HTR-8/SVneo (cell line): ENCODE measurements at regions not wholly inside any gene's neighbourhood (a gene's known extent, or its start where the extent isn't known, plus 50 kb on each side); places are given as distances from the start of the nearest gene placed in this dataset.
"Not testable (repeated sequence)": the region's sequence is repeated elsewhere in the genome, so short reads cannot be mapped to it uniquely, and the experiment has no call there.

Experiments used
- DNase-seq: peaks from one replicate; pipeline ENCODE4 v3.0.0; 2011; ENCODE audit warnings: low spot score, mixed read lengths; ENCODE audit not compliant: insufficient read length
- FAIRE-seq: peaks from 2 replicates; lab custom pipeline; 2011; peaks lifted over from hg19 to GRCh38; lab: Jason Lieb, UNC

DNA sequence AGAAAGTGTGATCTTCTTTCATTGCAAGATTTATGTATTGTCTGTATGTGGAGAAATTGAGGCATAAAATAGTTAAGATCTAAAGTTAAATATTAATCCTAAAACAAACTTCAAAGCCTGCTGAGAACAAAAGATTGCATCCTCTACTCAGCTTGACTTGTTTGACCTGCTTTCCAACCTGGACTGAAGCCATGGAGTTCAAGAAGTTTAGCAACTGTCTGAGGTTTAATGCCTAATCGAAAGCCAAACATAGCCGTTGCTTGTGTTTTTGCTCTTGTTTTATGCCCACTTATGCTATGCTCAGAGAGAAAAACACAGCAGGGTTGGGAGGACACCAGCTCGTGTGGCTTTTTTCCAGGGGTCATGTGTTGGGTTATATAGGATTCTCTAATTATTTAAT lies 135.6 kb downstream of the NUFIP1 start:
- FAIRE-seq (no peak), DNase-seq (no peak)

DNA sequence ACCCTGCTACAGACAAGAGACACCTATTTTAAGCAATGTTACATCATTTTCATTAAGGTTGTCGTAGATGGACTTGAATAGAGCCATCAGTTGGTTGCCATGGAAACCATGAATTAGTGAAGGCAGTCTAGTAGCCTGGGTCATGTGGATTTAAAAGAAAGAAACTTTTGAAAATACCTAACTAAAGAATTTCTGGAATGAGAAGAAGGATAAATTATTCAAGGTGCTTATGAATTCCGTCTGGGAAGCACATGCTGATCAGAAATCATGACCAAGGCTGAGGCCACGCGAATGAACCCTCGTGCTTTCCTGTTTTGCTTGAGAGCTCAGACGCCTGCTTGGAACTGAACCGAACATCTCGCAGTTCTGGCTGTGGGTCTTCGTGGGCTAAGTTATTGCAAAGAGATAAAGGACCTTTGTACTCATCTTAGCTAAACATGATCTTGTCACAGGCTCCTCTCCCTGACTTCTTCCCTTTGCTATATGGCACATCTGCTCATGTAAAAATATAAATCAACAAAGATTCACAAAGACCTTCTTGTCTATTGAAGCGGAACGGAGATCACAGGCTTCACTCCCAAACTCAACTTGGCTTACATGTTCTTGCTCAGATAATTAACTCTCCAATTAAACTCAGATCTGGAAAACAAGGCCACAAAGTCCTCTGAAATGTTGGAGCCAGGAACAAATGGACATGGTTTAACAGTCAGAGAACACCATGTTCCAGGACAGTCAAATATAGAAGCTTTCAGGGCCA lies 140.2 kb downstream of the NUFIP1 start:
- FAIRE-seq = no peak
- no peak for DNase-seq

DNA sequence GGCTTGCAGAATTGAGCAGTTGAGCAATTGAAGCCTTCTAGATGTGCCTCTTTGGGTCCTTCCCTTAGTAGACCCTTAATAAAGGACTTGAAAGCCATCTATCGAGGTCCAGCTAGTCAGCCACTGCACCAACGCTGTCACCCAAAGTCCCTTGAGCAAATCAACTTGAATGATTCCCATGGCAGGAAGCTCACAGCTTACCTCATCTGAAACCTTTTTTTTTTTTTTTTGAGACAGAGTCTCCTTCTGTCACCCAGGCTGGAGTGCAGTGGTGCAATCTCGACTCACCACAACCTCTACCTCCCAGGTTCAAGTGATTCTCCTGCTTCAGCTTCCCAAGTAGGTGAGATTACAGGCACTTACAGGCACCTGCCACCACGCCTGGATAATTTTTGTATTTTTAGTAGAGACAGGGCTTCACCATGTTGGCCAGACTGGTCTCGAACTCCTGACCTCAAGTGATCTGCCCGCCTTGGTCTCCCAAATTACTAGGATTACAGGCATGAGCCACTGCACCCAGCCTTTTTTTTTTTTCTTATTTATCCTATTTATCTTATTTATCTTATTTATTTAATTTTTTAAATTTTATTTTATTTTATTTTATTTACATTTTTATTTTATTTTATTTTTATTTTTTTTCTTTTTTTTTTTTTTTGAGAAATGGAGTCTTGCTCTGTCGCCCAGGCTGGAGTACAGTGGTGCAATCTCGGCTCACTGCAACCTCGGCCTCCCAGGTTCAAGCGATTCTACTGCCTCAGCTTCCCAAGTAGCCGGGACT lies 143.8 kb downstream of the NUFIP1 start:
- DNase-seq, FAIRE-seq: not testable (repeated sequence)

DNA sequence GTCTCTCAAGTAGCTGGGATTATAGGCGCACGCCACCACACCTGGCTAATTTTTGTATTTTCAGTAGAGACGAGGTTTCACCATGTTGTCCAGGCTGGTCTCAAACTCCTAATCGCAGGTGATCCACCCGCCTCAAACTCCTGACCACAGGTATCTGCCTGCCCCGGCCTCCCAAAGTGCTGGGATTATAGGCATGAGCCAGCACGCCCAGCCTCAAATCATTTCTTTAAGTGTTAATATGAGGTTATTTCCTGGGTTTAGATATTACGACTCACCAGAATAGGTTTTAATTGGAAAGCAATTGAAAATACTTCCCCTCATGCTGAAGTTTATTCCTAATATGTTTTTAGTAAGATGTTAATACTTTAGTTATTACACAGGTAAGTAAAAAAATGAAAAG lies 144.5 kb downstream of the NUFIP1 start:
- no peak for FAIRE-seq
- DNase-seq = no peak

DNA sequence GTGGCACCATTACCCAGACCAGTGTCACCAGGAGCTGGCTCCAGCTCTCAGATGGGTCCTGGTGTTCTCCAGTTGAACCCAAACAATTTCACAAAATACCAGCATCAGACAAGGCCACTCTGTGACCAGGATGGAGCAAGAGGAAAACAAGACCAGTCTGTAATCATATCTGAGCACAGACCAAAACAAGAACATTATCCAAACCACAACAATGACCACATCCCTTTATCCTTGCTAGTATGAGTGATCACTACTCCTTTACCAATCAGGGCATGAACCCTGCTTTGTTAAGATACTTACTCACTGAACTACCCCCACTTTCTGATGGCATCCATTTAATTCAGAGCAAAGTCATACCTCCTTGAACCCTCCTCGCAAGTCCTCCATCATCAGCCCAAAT lies 145.9 kb downstream of the NUFIP1 start:
- FAIRE-seq (no peak), DNase-seq (no peak)

DNA sequence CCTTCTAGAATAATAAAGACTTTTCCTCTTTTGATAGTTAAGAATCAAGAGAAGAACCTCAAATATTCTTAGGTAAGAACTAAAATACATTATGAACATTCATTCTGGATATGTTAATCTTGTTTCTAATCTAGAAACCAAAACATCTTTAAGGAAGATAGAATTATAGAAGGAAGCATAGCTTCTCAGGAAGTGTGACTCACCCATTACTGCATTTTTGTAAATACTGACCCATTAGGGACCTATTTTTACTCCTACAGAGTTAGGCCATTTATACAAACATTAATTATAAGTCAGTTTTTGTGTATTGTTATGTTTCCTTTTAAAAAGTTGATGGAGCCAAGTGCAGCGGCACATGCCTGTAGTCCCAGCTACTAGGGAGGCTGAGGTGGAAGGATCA lies 147.1 kb downstream of the NUFIP1 start:
- DNase-seq (no peak), FAIRE-seq (no peak)

DNA sequence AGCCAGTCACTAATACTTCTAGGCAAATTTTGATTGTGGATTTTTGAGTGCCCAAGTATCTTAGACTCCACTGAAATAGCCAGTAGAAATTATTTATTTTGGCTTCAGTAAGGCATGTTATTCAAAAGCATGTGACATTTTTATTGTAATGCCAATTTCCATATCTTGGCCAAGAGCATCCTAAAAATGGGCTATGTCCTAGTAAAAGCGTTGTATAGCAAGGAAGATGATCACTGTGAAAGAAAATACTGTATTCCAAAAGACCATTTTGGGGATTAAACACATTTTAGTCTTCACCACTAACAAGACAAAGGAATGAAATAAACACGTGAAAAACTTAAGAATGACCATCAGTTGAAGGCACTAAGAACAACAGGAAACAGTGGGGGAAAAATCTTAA lies 149.1 kb downstream of the NUFIP1 start:
- DNase-seq (no peak), FAIRE-seq (no peak)

DNA sequence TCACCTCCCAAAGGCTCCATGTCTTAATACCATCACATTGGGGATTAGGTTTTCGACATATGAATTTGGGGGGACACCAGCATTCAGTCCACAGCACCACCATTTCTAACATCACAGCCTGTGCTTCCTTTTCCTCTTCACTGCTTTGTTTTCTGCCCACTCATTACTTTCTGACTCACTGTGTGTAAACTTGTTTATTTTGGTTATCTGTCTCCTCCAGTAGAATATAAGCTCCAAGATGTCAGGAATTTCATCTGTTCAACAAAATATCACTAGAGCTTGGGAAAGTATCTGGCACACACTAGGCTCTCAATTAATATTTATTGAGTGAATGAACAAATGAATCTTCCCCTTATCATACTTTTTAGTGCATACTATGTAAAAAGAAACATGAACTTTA lies 152.0 kb downstream of the NUFIP1 start:
- DNase-seq = no peak
- FAIRE-seq = no peak

DNA sequence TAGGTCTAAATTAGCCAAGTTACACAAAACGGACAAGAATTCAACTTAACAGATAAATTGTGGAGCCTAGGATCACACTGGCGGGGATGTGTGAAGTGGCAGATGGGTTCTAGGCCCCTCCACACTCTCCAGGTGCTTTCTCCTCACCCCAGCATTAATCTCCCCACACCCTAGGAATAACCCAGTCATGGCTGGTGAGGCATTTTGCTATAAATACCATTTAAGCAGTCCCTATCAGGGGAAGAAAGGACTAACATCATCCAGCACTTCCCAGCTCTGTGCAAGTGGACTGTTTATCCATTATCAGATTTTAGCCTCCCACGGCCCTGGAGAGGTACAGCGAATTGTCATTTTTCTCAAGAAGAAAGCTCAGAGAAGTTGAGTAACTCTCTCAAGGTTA lies 154.9 kb downstream of the NUFIP1 start:
- FAIRE-seq = no peak
- no peak for DNase-seq

DNA sequence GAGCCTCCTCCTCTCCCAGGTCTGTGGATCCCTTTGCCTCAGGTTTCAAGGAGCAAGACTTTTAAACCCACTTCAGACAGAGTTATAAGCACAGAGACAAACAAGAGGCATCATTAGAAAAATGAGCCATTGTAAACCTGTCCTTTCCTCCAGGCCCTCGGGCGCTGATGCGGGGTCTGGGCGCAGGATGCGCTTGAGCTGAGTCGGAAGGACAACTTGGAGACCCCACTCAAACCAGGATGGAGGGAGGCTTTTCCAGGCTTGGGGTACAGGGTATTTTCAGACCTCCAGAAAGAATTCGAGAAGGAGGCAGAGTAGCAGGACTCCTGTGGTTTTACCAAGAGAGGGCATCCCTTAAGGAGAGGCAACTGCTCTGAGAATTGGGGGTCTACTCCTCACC lies 155.6 kb downstream of the NUFIP1 start:
- FAIRE-seq (no peak), DNase-seq (no peak)

DNA sequence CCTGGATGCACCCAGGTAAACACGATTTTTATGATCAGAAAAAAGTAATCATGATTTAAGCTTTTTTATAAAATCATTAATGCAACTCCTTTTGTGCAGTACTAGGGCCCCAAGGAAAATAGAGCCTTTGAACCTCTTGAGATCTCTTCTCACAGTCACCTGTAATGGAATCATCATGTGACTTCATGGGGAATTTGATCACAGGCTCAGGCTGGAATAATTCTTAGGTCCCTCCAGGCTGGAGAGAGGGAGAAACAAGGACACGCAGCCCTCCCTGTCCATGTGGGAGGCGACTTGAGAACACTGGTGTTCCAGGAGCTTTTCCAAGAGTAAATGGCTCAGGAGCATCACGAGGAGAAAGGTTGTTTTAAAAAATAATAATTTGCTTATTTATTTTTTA lies 156.1 kb downstream of the NUFIP1 start:
- no peak for DNase-seq
- no peak for FAIRE-seq

DNA sequence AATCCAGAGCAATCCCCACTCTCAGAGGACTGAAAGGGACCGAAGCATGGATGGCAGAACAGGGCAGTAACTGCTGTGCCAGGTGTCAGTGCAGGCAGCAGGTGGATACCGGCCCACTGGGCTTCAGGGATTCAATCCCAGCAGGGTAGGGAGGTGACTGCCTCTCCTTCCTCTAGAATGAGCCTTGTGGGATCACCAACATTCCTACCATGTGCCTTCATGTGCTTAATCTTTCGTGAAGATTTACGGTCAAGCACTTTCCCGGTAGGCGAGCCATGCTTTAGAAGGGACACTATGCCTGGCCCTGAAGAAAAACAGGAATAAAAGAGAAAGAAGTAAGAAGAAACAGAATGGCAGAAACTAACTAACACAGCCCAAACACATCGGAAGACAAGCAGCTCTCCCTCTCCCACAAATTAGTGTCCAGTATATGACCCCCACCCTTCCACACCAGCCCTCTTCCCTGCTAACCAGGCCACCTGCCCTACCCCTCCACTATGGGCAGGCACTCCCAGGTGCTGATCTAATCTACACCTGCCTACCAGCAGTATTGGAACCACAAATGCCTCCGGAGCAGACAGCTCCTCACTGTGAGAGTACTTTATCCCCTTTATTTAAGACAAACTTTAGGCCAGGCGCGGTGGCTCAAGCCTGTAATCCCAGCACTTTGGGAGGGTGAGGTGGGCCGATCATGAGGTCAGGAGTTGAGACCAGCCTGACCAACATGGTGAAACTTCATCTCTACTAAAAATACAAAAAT lies 162.5 kb downstream of the NUFIP1 start:
- no peak for DNase-seq
- FAIRE-seq = no peak

DNA sequence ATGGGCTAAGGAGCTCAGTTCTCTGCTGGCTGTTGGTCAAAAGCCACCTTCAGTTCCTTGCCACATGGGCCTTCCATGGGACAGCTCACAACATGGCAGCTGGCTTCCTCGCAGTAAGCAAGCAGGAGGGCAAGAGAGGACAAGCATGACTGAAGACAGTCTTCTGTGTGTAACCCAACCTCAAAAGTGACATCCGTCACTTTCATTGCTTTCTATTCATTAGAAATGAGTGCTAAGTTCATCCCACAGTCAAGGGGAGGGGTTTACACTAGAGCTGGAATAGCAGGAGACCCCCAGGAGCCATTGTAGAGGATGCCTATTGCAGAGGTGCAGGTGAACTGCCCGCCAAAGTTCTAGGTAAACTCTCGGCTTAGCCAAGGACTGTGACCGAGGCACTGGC lies 163.3 kb downstream of the NUFIP1 start:
- DNase-seq (no peak), FAIRE-seq (no peak)

DNA sequence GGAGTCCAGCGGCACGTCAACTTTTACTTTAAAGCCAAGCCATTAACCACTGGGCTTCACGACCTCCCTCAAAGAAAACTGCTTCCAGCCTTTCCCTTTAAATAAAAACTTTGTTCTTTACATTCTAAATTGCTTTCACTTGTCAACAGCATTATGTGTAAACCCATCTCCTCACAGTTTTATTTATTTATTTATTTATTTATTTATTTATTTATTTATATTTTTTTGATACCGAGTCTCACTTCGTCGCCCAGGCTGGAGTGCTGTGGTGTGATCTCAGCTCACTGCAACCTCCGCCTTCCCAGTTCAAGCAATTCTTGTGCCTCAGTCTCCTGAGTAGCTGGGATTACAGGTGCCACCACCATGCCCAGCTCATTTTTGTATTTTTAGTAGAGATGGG lies 165.7 kb downstream of the NUFIP1 start:
- DNase-seq, FAIRE-seq: not testable (repeated sequence)

DNA sequence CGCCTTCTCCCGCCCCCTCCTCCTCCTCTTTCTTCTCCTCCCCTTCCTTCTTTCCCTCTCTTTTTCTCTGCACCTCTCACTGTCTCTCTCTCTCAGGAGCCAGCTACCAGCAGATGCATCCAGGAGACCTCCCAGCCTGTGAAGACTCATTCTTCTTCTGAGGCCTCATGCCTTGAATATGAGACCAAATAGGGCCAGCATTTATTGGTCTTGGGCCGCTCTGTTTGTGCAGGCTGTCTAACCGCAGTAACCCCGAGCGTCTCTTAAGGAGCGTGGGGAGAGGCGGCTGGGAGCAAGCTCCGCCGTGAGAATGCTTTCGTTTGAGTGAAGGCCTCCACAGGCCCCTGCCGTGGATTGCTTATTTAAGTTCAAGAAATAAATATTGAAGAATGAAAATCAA lies 167.0 kb downstream of the NUFIP1 start:
- DNase-seq (no peak), FAIRE-seq (no peak)

DNA sequence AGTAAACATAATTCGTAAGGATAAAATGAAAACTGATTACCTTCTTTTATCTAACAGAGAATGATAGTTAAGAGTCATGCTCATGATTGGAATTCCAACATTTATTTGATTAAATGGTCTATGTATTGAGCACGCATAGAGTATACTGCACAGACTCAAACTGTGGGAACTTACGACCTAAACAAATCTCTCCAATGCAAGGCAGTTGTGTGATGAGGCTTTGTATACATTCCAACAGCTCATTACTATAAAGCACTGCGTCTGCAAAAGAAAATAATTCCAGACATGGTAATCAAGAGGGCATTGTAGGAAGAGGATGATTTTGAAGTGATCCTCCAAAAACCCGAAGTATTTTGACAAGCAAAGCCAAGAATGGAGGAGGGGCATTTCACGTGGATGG lies 169.5 kb downstream of the NUFIP1 start:
- no peak for FAIRE-seq
- no peak for DNase-seq

DNA sequence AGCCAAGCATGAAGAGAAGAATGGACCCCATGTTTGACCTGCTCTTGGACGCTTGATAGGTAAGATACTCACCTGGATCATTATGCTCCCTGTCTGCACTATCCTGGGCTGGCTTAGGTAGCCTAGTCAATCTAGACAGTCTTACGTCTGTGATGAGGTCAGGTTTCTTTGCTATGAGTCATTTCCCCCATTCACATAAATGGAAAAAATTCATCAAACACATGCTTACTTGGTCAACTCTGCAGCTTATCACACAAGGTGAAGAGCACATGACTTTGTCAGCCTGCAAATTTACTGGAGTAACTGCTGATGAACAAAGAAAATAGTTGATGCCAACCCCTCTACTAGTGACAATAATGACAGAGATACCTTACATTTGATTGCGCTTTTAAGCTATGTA lies 170.0 kb downstream of the NUFIP1 start:
- FAIRE-seq (no peak), DNase-seq (peak; percentile 31)

DNA sequence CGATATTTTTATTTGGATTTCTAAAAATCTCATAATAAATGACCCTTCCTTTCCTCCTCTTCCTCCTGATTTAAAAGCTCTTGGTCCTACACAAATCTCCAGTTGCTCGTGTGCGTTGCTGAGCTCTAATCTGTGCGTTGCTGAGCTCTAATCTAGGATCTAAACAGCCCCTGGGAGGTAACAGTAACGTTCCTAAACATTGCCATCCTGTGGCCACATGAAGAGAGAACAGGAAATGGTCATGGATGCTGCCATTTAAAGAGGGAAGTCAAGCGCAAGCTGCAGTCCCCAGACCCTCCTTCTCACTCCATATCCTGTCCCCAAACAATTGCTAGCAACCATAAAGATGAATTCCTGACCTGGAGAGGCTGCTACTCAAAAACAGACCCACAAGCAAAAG lies 170.8 kb downstream of the NUFIP1 start:
- DNase-seq = peak; percentile 22
- no peak for FAIRE-seq

DNA sequence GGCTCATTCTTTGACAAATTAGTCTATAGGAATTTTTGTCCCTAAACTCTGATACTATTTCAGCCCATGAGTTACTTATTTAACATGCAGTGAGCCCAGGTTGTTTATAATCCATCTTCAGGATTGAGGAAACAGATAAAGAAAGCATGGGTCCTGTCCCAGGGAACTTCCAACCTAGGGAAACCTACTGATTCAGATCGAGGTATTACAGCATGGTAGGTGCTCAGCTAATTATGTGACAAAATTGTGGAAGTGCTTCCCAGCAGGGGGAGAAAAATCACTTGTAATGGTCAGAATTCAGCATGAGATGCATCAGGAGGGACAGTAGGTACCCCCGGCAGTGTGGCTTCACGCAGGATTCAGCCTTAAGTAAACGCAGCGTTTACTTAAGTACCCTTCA lies 171.3 kb downstream of the NUFIP1 start:
- DNase-seq (no peak), FAIRE-seq (no peak)

DNA sequence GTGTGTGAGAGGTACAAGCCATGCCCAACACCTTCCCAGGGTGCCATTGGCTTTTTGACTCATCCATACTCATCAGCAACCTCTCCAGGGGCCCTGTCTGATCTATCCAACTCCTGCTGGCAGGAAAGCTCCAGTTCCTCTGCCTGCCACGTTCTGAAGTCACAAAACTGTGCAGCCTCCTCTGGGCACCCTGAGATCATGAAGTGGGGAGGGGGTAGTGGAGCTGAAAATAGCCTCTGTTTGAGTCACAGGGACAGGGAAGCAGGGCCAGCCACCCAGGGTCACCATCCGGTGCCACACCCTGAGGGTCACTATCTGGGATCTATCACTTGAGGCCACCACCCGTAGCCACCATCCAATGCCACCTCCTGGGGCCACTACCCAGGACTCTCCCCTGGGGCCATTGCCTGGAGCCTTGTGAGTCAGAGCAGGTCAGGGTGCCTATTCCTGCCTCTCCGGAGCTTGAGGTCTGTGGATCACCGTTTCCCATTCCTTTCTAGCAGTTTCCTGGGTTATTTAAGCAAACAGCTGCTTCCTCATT lies 172.1 kb downstream of the NUFIP1 start:
- DNase-seq = peak; percentile 34
- FAIRE-seq = no peak

DNA sequence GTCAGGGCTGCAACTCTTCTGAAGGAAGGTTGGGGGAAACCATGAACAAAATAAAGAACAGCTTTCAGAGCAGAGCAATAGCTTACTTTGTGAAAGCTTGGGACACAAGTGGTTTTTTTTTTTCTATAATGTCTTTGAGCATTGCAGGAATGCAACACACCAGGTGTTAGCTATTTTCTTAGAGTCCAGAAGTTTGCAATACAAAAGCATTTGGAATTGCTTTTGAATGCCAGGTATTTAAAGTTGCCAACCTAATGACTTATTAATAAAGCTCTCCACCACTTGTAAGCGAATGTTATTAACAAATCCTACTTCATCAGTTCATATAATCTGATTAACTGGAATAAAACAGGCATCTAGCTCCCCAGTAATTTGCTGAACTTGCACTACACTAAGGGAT lies 172.6 kb downstream of the NUFIP1 start:
- FAIRE-seq (no peak), DNase-seq (no peak)
